ENCODE measurements at regions not wholly inside any gene's neighbourhood (a gene's known extent, or its start where the extent isn't known, plus 50 kb on each side); places are given as distances from the start of the nearest gene placed in this dataset.
"Not testable (repeated sequence)": the region's sequence is repeated elsewhere in the genome, so short reads cannot be mapped to it uniquely, and the experiment has no call there.

GRCh38 chr10:42187501-42188195, 450.7 kb downstream of the ZNF33B start:
- DNase-seq (ENCODE audit: low spot score), result not testable (repeated sequence)

DNA sequence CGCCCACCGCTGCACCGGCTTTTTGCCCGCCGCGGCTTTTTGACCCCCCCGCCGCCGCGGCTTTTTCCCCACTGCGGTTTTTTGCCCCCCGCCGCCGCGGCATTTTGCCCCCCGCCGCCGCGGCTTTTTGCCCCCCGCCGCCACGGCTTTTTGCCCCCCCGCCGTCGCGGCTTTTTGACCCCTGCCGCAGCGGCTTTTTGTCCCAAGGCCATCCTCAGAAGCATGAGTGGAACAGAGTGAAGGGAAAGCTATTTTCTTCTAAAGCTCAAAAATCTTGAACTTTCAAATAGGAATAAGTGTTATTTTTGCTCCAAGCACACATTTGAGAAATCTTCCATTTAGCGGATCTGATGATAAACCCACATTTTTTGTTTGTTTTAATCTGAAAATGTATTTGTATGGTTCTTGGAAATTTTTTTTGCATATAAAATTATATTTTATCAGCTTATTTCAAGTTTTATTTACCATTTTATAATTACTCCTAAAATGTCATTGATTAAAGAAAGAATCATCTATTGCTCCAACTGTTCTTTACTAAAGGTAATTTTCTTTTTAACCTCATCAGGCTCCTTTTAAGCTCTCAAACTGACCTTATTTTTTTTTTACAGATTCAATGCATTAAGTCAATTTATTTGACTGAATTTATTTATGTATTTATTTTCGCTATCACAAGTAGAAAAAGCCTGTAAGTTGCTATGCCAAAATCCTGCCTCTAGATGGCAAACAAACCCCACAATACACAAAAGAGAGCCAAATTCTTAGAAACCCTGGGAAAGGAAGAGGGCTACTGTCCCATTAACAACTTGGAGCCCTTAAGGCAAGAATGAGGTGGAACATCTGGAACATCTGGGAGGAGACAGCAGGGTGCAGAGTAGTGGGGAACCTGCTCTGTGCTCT, 460.3 kb downstream of the ZNF33B start:
- DNase-seq (ENCODE audit: low spot score), result peak; percentile 5

GRCh38 chr10:42177077-42177792, 461.1 kb downstream of the ZNF33B start:
- no peak for DNase-seq (ENCODE audit: low spot score)

GRCh38 chr10:42150428-42151061, 487.8 kb downstream of the ZNF33B start:
- DNase-seq (ENCODE audit: low spot score), result no peak

DNA sequence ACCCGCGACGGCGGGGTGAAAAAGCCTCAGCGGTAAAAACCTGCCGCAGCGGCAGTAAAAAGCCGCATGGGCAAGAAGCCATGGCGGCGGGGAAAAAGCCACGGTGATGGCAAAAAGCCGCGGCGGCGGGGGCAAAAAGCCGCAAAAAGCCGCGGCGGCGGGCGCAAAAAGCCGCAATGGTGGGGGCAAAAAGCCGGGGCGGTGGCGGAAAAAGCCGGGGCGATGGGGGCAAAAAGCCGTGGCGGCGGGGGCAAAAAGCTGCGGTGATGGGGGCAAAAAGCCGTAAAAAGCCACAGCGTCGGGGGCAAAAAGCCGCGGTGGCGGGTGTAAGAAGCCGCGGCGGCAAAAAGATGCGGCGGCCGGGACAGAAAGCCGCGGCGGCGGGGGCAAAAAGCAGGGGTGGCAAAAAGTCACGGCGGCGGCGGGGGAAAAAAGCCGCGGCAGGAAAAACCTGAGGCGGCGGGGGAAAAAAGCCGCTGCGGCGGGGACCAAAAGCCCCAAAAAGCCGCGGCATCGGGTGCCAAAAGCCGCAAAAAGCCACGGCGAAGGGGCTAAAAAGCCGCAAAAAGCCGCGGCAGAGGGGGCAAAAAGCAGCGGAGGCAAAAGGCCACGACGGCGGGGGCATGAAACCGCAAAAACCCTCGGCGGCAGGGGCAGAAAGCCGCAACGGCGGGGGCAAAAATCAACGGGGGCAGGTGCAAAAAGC, 488.5 kb downstream of the ZNF33B start:
- no peak for DNase-seq (ENCODE audit: low spot score)

DNA sequence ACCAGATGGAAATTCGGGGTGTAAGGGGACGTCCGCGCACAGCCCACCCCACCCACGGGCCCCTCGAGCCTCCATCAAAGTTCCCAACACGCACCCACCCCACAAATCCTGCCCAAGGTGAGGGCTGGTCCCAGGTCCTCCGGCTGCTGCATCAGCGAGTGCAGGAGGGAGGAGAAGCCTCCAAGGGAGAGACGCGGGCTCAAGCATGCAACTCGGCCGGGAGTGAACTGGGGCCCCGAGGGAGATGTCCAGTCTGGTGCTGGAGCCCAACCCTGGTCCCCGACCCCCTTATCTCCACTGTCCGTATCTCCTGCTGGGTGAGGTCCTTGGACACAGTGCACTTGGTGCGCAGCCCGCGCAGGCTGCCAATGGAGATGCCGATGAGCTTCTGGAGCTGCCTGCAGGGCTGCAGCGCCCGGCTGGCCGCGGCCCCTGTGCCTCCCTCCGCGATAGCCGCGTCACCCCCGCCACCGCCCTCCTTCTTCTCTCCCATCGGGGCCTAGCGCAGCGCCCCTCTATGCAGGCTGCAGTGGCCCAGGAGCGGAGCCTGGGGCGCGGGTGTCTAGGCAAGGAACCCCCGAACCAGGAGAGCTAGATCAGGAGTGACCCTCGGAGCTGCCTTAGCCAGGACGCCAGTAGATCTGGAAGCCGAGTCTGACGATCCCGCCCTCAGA, 489.2 kb downstream of the ZNF33B start:
- DNase-seq (ENCODE audit: low spot score), result no peak

DNA sequence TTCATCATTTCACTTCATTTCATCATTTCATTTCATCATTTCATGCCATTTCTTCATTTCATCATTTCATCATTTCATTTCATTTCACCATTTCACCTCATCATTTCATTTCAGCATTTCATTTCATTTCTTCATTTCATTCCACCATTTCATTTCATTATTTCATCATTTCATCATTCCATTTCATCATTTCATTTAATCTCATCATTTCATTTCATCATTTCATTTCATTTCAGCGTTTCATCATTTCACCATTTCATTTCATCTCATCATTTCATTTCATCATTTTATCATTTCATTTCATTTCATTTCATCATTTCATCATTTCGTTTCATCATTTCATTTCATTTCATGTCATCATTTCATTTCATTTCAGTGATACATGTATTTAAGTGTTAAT, 492.2 kb downstream of the ZNF33B start:
- DNase-seq (ENCODE audit: low spot score), result not testable (repeated sequence)

DNA sequence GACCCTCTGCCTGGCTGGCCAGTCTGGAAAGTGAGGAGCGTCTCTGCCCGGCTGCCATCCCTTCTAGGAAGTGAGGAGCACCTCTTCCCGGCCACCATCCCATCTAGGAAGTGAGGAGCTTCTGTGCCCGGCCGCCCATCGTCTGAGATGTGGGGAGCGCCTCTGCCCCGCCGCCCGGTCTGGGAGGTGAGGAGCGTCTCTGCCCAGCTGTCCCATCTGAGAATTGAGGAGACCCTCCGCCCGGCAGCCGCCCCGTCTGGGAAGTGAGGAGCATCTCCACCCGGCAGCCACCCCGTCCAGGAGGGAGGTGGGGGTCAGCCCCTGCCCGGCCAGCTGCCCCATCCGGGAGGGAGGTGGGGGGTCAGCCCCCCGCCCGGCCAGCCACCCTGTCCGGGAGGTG, 500.3 kb downstream of the ZNF33B start:
- not testable (repeated sequence) for DNase-seq (ENCODE audit: low spot score)

DNA sequence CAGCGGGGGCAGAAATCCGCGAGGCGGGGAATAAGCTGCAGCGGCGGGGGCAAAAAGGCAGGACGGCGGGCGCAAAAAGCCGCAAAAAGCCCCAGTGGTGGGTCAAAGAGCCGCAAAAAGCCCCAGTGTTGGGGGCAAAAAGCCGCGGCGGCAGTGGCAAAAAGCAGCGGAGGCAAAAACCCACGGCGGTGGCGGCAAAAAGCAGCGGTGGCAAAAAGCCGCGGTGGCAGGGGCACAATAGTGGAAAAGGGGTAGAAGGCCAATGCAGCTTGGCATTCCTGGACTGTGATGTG, 525.3 kb downstream of the ZNF33B start:
- DNase-seq (ENCODE audit: low spot score), result no peak

DNA sequence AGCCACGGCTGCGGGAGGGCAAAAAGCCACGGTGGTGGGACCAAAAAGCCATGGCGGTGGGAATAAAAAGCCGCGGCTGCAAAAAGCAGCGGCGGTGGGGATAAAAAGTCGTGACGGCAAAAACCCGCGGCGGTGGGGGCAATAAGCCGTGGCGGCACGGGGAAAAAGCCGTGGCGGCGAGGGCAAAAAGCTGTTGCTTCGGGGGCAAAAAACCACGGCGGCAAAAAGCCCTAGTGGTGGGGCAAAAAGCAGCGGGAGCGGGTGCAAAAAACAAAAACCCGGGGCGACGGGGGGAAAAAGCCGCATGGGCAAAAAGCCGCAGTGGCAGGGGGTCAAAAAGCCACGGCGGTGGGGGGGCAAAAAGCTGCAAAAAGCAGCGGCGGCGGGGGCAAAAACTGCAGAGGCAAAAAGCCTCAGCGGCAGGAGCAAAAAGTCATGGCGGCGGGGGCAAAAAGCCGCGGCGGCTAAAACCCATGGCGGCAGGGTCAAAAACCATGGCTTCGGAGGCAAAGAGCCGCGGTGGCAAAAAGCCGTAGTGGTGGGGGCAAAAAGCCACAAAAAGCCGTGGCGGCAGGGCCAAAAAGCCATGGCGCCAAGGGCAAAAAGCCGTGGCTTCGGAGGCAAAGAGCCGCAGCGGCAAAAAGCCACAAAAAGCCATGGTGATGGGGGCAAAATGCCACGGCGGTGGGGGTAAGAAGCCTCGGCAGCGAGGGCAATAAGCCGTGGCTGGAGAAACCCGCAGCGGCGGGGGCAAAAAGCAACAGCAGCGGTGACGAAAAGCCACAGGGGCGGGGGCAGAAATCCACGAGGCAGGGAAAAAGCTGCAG, 525.8 kb downstream of the ZNF33B start:
- DNase-seq (ENCODE audit: low spot score), result no peak

GRCh38 chr10:42111661-42112330, 526.6 kb downstream of the ZNF33B start:
- DNase-seq (ENCODE audit: low spot score), result no peak

DNA sequence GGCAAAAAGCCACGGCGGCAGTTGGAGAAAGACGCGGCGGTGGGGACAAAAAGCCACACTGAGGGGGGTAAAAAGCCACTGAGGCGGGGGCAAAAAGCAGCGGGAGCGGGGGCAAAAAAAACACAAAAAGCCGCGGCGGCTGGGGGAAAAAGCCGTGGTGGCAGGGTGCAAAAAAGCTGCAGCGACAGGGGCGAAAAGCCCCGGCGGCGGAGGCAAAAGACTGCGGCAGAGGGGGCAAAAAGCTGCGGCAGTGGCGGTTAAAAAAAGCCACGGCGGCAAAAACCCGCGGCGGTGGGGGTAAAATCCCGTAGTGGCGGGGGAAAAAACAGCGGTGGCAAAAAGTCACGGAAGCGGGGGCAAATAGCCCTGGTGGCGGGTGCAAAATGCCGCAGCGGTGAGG, 527.3 kb downstream of the ZNF33B start:
- DNase-seq (ENCODE audit: low spot score), result no peak

All from globus pallidus (tissue), 1 donor.